ENCODE measurements at regions not wholly inside any gene's neighbourhood (a gene's known extent, or its start where the extent isn't known, plus 50 kb on each side); places are given as distances from the start of the nearest gene placed in this dataset.

- no peak overlapping the region for H3K4me3 ChIP-seq (ENCODE audit: low read depth in 1 of 2, low read length in 2 of 2)
- no peaks in the 10 kb centered on the region for H3K36me3 ChIP-seq (ENCODE audit: control insufficient read depth in 2 of 2, insufficient read depth in 2 of 2, low read length in 1 of 2)
- WGBS, 2 donors: 48 to 67% methylated on average over 9 of the region's 9 CpGs
- no peak overlapping the region for H3K27ac ChIP-seq (ENCODE audit: low read depth in 2 of 2, low read length in 1 of 2)
- peaks cover 0 to 2% of the 10 kb centered on the region in 2 donors for H3K27me3 ChIP-seq (ENCODE audit: control insufficient read depth in 1 of 2, insufficient read depth in 2 of 2, low read length in 2 of 2)
- no peaks in the 10 kb centered on the region for H3K4me1 ChIP-seq (ENCODE audit: control insufficient read depth in 2 of 2, insufficient read depth in 2 of 2, low read length in 1 of 2)
- H3K9me3 ChIP-seq (ENCODE audit: control insufficient read depth in 2 of 2, insufficient read depth in 1 of 2, low read depth in 1 of 2, low read length in 1 of 2): no peaks in the 10 kb centered on the region
Measured at GRCh38 chr20:40738976-40739375, 49.9 kb upstream of the MAFB start.

- Histone ChIP-seq H3K9me3 (ENCODE audit: control insufficient read depth in 2 of 2, insufficient read depth in 1 of 2, low read depth in 1 of 2, low read length in 1 of 2) (no peaks in the 10 kb centered on the region), H3K4me1 (ENCODE audit: control insufficient read depth in 2 of 2, insufficient read depth in 2 of 2, low read length in 1 of 2) (no peaks in the 10 kb centered on the region), H3K36me3 (ENCODE audit: control insufficient read depth in 2 of 2, insufficient read depth in 2 of 2, low read length in 1 of 2) (no peaks in the 10 kb centered on the region), H3K4me3 (ENCODE audit: low read depth in 1 of 2, low read length in 2 of 2) (no peak overlapping the region), H3K27ac (ENCODE audit: low read depth in 2 of 2, low read length in 1 of 2) (no peak overlapping the region), H3K27me3 (ENCODE audit: control insufficient read depth in 1 of 2, insufficient read depth in 2 of 2, low read length in 2 of 2) (peaks cover 0 to 2% of the 10 kb centered on the region in 2 donors)
- 51 to 61% methylated on average over 1 of the region's 1 CpG for WGBS, 2 donors
Measured at GRCh38 chr20:40739841-40740240, 50.8 kb upstream of the MAFB start.

GRCh38 chr20:40741507-40742106, 52.6 kb upstream of the MAFB start:
- Histone ChIP-seq H3K36me3 (ENCODE audit: control insufficient read depth in 2 of 2, insufficient read depth in 2 of 2, low read length in 1 of 2) (no peaks in the 10 kb centered on the region), H3K4me3 (ENCODE audit: low read depth in 1 of 2, low read length in 2 of 2) (no peak overlapping the region), H3K9me3 (ENCODE audit: control insufficient read depth in 2 of 2, insufficient read depth in 1 of 2, low read depth in 1 of 2, low read length in 1 of 2) (no peaks in the 10 kb centered on the region), H3K27ac (ENCODE audit: low read depth in 2 of 2, low read length in 1 of 2) (no peak overlapping the region), H3K27me3 (ENCODE audit: control insufficient read depth in 1 of 2, insufficient read depth in 2 of 2, low read length in 2 of 2) (peaks cover 0 to 2% of the 10 kb centered on the region in 2 donors), H3K4me1 (ENCODE audit: control insufficient read depth in 2 of 2, insufficient read depth in 2 of 2, low read length in 1 of 2) (no peaks in the 10 kb centered on the region)
- 51 to 56% methylated on average over 6 of the region's 6 CpGs for WGBS, 2 donors

- H3K4me1 ChIP-seq (ENCODE audit: control insufficient read depth in 2 of 2, insufficient read depth in 2 of 2, low read length in 1 of 2): no peaks in the 10 kb centered on the region
- H3K4me3 ChIP-seq (ENCODE audit: low read depth in 1 of 2, low read length in 2 of 2): no peak overlapping the region
- no peaks in the 10 kb centered on the region for H3K9me3 ChIP-seq (ENCODE audit: control insufficient read depth in 2 of 2, insufficient read depth in 1 of 2, low read depth in 1 of 2, low read length in 1 of 2)
- no peak overlapping the region for H3K27ac ChIP-seq (ENCODE audit: low read depth in 2 of 2, low read length in 1 of 2)
- no peaks in the 10 kb centered on the region for H3K27me3 ChIP-seq (ENCODE audit: control insufficient read depth in 1 of 2, insufficient read depth in 2 of 2, low read length in 2 of 2)
- no peaks in the 10 kb centered on the region for H3K36me3 ChIP-seq (ENCODE audit: control insufficient read depth in 2 of 2, insufficient read depth in 2 of 2, low read length in 1 of 2)
- WGBS, 2 donors: 62% methylated on average over 8 of the region's 8 CpGs
Measured at GRCh38 chr20:40743141-40743775, 54.2 kb upstream of the MAFB start.

GRCh38 chr20:40744072-40744817, 55.2 kb upstream of the MAFB start:
- no peaks in the 10 kb centered on the region for H3K27me3 ChIP-seq (ENCODE audit: control insufficient read depth in 1 of 2, insufficient read depth in 2 of 2, low read length in 2 of 2)
- WGBS, 2 donors: 70 to 76% methylated on average over 15 of the region's 15 CpGs
- no peak overlapping the region for H3K27ac ChIP-seq (ENCODE audit: low read depth in 2 of 2, low read length in 1 of 2)
- H3K4me3 ChIP-seq (ENCODE audit: low read depth in 1 of 2, low read length in 2 of 2): no peak overlapping the region
- no peaks in the 10 kb centered on the region for H3K9me3 ChIP-seq (ENCODE audit: control insufficient read depth in 2 of 2, insufficient read depth in 1 of 2, low read depth in 1 of 2, low read length in 1 of 2)
- no peaks in the 10 kb centered on the region for H3K36me3 ChIP-seq (ENCODE audit: control insufficient read depth in 2 of 2, insufficient read depth in 2 of 2, low read length in 1 of 2)
- H3K4me1 ChIP-seq (ENCODE audit: control insufficient read depth in 2 of 2, insufficient read depth in 2 of 2, low read length in 1 of 2): no peaks in the 10 kb centered on the region

GRCh38 chr20:40744818-40745175, 55.8 kb upstream of the MAFB start:
- H3K36me3 ChIP-seq (ENCODE audit: control insufficient read depth in 2 of 2, insufficient read depth in 2 of 2, low read length in 1 of 2): no peaks in the 10 kb centered on the region
- 71 to 81% methylated on average over 3 of the region's 3 CpGs for WGBS, 2 donors
- H3K4me3 ChIP-seq (ENCODE audit: low read depth in 1 of 2, low read length in 2 of 2): no peak overlapping the region
- no peak overlapping the region for H3K27ac ChIP-seq (ENCODE audit: low read depth in 2 of 2, low read length in 1 of 2)
- H3K4me1 ChIP-seq (ENCODE audit: control insufficient read depth in 2 of 2, insufficient read depth in 2 of 2, low read length in 1 of 2): no peaks in the 10 kb centered on the region
- no peaks in the 10 kb centered on the region for H3K9me3 ChIP-seq (ENCODE audit: control insufficient read depth in 2 of 2, insufficient read depth in 1 of 2, low read depth in 1 of 2, low read length in 1 of 2)
- H3K27me3 ChIP-seq (ENCODE audit: control insufficient read depth in 1 of 2, insufficient read depth in 2 of 2, low read length in 2 of 2): no peaks in the 10 kb centered on the region

GRCh38 chr20:40746251-40746650, 57.2 kb upstream of the MAFB start:
- H3K27ac ChIP-seq (ENCODE audit: low read depth in 2 of 2, low read length in 1 of 2): no peak overlapping the region
- WGBS, 2 donors: 77 to 90% methylated on average over 5 of the region's 5 CpGs

GRCh38 chr20:40748182-40748581, 59.1 kb upstream of the MAFB start:
- Histone ChIP-seq H3K4me3 (ENCODE audit: low read depth in 1 of 2, low read length in 2 of 2) (no peak overlapping the region), H3K4me1 (ENCODE audit: control insufficient read depth in 2 of 2, insufficient read depth in 2 of 2, low read length in 1 of 2) (no peaks in the 10 kb centered on the region), H3K27me3 (ENCODE audit: control insufficient read depth in 1 of 2, insufficient read depth in 2 of 2, low read length in 2 of 2) (no peaks in the 10 kb centered on the region), H3K27ac (ENCODE audit: low read depth in 2 of 2, low read length in 1 of 2) (no peak overlapping the region), H3K9me3 (ENCODE audit: control insufficient read depth in 2 of 2, insufficient read depth in 1 of 2, low read depth in 1 of 2, low read length in 1 of 2) (no peaks in the 10 kb centered on the region), H3K36me3 (ENCODE audit: control insufficient read depth in 2 of 2, insufficient read depth in 2 of 2, low read length in 1 of 2) (no peaks in the 10 kb centered on the region)
- WGBS, 2 donors: 85 to 93% methylated on average over 3 of the region's 3 CpGs

More at GRCh38 chr20:40746251-40746650, 57.2 kb upstream of the MAFB start:
- no peaks in the 10 kb centered on the region for H3K27me3 ChIP-seq (ENCODE audit: control insufficient read depth in 1 of 2, insufficient read depth in 2 of 2, low read length in 2 of 2)
- H3K36me3 ChIP-seq (ENCODE audit: control insufficient read depth in 2 of 2, insufficient read depth in 2 of 2, low read length in 1 of 2): no peaks in the 10 kb centered on the region
- H3K4me1 ChIP-seq (ENCODE audit: control insufficient read depth in 2 of 2, insufficient read depth in 2 of 2, low read length in 1 of 2): no peaks in the 10 kb centered on the region
- H3K9me3 ChIP-seq (ENCODE audit: control insufficient read depth in 2 of 2, insufficient read depth in 1 of 2, low read depth in 1 of 2, low read length in 1 of 2): no peaks in the 10 kb centered on the region
- H3K4me3 ChIP-seq (ENCODE audit: low read depth in 1 of 2, low read length in 2 of 2): no peak overlapping the region

- Histone ChIP-seq H3K4me3 (ENCODE audit: low read depth in 1 of 2, low read length in 2 of 2) (no peak overlapping the region), H3K36me3 (ENCODE audit: control insufficient read depth in 2 of 2, insufficient read depth in 2 of 2, low read length in 1 of 2) (no peaks in the 10 kb centered on the region)
- WGBS, 2 donors: 76 to 85% methylated on average over 2 of the region's 2 CpGs
Measured at GRCh38 chr20:40749985-40750506, 61.0 kb upstream of the MAFB start.

More at GRCh38 chr20:40749985-40750506, 61.0 kb upstream of the MAFB start:
- Histone ChIP-seq H3K27ac (ENCODE audit: low read depth in 2 of 2, low read length in 1 of 2) (no peak overlapping the region), H3K9me3 (ENCODE audit: control insufficient read depth in 2 of 2, insufficient read depth in 1 of 2, low read depth in 1 of 2, low read length in 1 of 2) (no peaks in the 10 kb centered on the region), H3K4me1 (ENCODE audit: control insufficient read depth in 2 of 2, insufficient read depth in 2 of 2, low read length in 1 of 2) (no peaks in the 10 kb centered on the region), H3K27me3 (ENCODE audit: control insufficient read depth in 1 of 2, insufficient read depth in 2 of 2, low read length in 2 of 2) (no peaks in the 10 kb centered on the region)
